HUES48 (cell line): ENCODE measurements at regions not wholly inside any gene's neighbourhood (a gene's known extent, or its start where the extent isn't known, plus 50 kb on each side); places are given as distances from the start of the nearest gene placed in this dataset.
A peak's percentile ranks its signal among the peaks of the same experiment; 100 is the strongest.
"Not testable (repeated sequence)": the region's sequence is repeated elsewhere in the genome, so short reads cannot be mapped to it uniquely, and the experiment has no call there.

Experiments
- H3K27ac ChIP-seq: one replicate; pipeline ENCODE4 v1.7.0; 2013; ENCODE audit warnings: low read depth, low read length, inconsistent platforms
- H3K27me3 ChIP-seq: 2 replicates; pipeline ENCODE4 v1.6.1; 2013; ENCODE audit warnings: mild to moderate bottlenecking, low read length; ENCODE audit not compliant: control insufficient read depth, insufficient read depth
- H3K36me3 ChIP-seq: 2 replicates; pipeline ENCODE4 v1.6.1; 2013; ENCODE audit warnings: low read length; ENCODE audit not compliant: control insufficient read depth, insufficient read depth
- H3K4me1 ChIP-seq: 2 replicates; pipeline ENCODE4 v1.6.1; 2013; ENCODE audit warnings: mild to moderate bottlenecking, low read length; ENCODE audit not compliant: control insufficient read depth, insufficient read depth
- H3K4me3 ChIP-seq: 2 replicates; pipeline ENCODE4 v1.5.1; 2013; ENCODE audit warnings: mild to moderate bottlenecking, low read depth, low read length
- H3K9ac ChIP-seq: 2 replicates; pipeline ENCODE4 v1.6.1; 2013; ENCODE audit warnings: mild to moderate bottlenecking, low read depth, low read length, moderate library complexity
- H3K9me3 ChIP-seq: 2 replicates; pipeline ENCODE4 v1.6.1; 2013; ENCODE audit warnings: low read length; ENCODE audit not compliant: control insufficient read depth, insufficient read depth

DNA sequence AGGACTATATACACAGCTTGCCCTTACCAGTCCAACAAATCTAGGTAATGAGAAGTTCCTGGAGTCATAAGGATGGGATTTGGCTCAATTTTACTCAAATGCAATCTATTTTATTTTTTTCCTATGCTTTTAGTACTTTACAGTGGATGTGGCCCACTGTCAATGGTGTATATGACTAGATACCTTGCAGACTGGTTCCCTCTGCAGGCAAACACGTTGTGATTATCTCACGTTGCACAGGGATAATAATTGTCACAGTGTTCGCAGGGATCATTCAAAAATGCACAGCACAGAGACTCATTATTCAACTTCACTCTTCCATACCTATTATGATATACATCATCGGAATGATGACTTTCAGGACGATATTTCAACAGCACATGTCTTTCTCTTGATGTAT, 359.7 kb downstream of the MBD2 start:
- Histone ChIP-seq H3K27me3 (no peaks in the 10 kb centered on the region), H3K27ac (no peak overlapping the region), H3K9ac (no peak overlapping the region)

DNA sequence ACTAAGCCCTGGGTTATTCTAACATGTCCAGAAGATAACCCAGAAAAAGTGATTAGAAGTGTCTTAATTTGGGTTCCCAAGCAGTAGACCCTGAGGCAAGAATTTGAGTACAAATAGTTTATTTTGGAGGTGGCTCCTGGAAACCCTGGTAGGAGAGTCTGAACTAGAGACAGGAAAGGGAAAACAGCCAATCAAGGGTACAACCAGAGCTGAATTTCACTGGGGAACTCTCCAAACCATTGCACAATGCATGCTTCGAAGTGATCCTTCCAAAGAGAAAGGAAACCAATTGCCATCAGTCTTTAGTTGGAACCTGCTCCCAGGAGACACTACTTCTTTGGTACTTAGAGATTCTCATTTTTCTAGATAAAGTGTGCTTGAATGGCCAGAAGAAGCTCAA, 361.5 kb downstream of the MBD2 start:
- H3K36me3 ChIP-seq = no peaks in the 10 kb centered on the region
- no peaks in the 10 kb centered on the region for H3K4me1 ChIP-seq
- no peak overlapping the region for H3K9ac ChIP-seq
- no peak overlapping the region for H3K27ac ChIP-seq
- no peak overlapping the region for H3K4me3 ChIP-seq
- no peaks in the 10 kb centered on the region for H3K27me3 ChIP-seq
- no peaks in the 10 kb centered on the region for H3K9me3 ChIP-seq

More for the DNA sequence above, 359.7 kb downstream of the MBD2 start:
- Histone ChIP-seq H3K4me1 (no peaks in the 10 kb centered on the region), H3K36me3 (no peaks in the 10 kb centered on the region), H3K9me3 (no peaks in the 10 kb centered on the region), H3K4me3 (no peak overlapping the region)

DNA sequence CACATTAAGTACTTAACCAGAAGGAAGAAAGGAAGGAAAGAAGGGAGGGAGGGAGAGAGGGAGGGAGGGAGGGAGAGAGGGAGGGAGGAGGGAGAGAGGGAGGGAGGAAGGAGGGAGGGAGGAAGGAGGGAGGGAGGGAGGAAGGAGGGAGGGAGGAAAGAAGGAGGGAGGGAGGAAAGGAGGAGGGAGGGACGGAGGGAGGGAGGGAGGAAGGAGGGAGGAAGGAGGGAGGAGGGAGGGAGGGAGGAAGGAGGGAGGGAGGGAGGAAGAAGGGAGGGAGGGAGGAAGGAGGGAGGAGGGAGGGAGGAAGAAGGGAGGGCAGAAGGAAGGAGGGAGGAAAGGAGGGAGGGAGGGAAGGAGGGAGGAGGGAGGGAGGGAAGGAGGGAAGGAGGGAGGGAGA, 363.3 kb downstream of the MBD2 start:
- no peak overlapping the region for H3K9ac ChIP-seq
- H3K9me3 ChIP-seq = no peaks in the 10 kb centered on the region
- H3K4me1 ChIP-seq = no peaks in the 10 kb centered on the region
- no peak overlapping the region for H3K4me3 ChIP-seq
- no peaks in the 10 kb centered on the region for H3K36me3 ChIP-seq
- H3K27ac ChIP-seq = no peak overlapping the region
- no peaks in the 10 kb centered on the region for H3K27me3 ChIP-seq

DNA sequence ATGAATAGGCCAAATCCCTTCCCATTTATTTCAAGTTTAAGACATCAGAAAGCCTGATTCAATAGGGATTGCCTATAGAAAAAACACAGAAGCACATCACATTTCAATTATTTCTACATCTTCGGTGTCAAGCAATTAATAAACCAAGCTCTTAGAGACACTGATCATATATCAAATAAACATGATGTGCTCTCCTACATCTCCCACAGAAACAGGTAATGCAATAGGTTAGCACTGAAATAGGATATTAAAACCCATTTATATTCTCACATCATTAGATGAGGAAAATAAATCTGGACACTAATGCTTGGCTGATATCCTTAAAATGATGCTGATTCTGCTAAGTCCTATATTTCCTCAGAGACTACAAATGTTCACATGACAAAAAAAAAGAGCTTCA, 364.7 kb downstream of the MBD2 start:
- Histone ChIP-seq H3K27me3 (no peaks in the 10 kb centered on the region), H3K36me3 (no peaks in the 10 kb centered on the region), H3K4me1 (no peaks in the 10 kb centered on the region), H3K4me3 (no peak overlapping the region), H3K9ac (no peak overlapping the region), H3K27ac (no peak overlapping the region), H3K9me3 (no peaks in the 10 kb centered on the region)

DNA sequence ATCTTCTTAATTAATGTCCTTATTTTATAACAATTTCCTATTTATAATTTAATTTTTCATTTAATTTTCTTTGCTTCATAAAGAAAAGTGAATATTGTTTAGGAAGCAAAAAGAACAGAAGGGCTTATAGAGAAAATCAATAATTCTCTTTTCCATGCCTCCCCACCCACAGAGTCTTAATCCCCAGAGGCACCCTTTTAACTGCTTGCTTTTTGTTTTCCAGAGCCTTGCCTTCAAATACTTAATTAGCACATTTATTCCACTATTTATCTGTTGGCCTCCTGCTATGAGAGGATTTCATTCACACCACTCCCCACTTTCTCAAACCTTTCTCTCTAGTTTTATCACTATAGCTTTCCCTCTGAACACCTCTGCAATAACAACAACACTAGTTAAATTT, 373.6 kb downstream of the MBD2 start:
- peaks cover 3% of the 10 kb centered on the region; the same call in 1 of the 2 replicates for H3K9me3 ChIP-seq
- no peaks in the 10 kb centered on the region for H3K27me3 ChIP-seq
- H3K4me3 ChIP-seq = peak overlapping the region; percentile 8; the same call in 1 of the 2 replicates
- no peak overlapping the region for H3K9ac ChIP-seq
- H3K4me1 ChIP-seq = peaks cover 24% of the 10 kb centered on the region
- no peaks in the 10 kb centered on the region for H3K36me3 ChIP-seq
- peak overlapping the region; percentile 69 for H3K27ac ChIP-seq

DNA sequence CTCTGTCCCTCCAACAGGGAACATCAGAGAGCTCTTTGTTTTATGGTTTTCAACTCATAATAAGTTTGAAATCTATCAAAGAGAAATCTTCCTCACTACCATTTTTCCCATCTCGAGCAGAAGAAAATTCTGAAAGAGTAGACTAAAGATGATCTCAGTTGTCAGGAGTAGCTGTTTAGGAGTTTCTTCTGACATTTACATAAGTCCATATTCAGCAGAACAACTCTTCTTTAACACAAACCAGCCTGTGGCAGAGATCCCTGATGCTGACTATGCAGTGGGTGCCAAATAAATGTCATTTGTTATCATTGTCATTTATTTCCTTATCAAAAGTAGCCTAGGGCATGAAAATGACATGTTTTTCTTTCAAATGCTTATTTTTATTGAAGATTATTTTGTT, 380.7 kb downstream of the MBD2 start:
- Histone ChIP-seq H3K9ac (no peak overlapping the region), H3K36me3 (no peaks in the 10 kb centered on the region), H3K4me1 (no peaks in the 10 kb centered on the region; the same call in 1 of the 2 replicates), H3K27ac (no peak overlapping the region), H3K27me3 (no peaks in the 10 kb centered on the region), H3K9me3 (peaks cover 3% of the 10 kb centered on the region; the same call in 1 of the 2 replicates), H3K4me3 (no peak overlapping the region)

DNA sequence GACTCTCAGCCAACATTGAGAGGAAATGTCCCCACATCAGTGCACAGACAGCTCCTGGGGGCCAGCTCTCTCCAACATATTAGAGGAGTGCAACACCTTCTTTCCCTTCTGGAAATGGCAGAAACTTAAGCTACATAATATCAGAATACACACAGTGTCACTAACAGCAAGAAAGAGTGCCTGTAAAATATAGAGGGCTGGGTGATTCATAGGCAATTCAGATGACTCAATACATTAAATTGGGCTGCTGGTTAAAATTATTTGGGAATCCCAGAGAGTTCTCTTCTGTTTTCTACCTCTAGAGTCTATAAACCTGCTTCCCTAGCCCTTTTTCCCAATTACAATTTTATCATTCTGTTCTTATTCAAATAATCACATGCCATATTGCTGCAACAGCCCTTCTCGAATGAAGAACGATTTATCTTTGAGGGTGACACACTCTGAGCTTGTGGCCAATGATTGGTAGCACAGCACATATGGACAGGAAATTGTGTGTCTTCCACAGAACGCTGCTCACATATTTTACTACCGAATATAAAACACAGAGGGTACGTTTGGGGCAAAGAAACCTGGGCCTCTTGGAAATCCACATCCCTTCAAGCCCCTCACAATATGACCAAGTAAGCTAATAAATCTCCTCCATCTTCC, 381.2 kb downstream of the MBD2 start:
- H3K36me3 ChIP-seq = no peaks in the 10 kb centered on the region
- no peak overlapping the region for H3K4me3 ChIP-seq
- no peaks in the 10 kb centered on the region for H3K9me3 ChIP-seq
- H3K27ac ChIP-seq = no peak overlapping the region
- no peaks in the 10 kb centered on the region for H3K27me3 ChIP-seq
- H3K9ac ChIP-seq = no peak overlapping the region
- no peaks in the 10 kb centered on the region for H3K4me1 ChIP-seq

DNA sequence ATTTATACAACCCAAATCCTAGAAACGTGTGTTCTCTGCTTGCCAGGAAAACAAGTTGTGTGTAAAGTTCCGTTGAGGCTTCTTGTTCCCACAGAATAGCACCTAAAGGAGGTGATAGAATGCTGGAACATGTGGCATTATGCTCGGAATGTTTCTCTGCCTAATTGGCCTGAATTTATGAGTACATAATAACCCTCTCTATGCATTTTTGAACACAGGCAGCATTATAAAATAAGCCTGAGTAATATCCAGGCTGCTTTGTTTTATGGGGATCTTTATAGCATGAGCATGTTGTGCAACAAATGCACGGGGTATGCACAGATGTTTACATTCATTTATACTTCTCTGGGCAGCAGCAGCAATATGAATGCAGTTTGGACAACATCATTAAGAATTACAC, 385.7 kb downstream of the MBD2 start:
- H3K9ac ChIP-seq = no peak overlapping the region
- no peak overlapping the region for H3K27ac ChIP-seq
- H3K4me1 ChIP-seq = no peaks in the 10 kb centered on the region
- peaks cover 24% of the 10 kb centered on the region for H3K9me3 ChIP-seq
- H3K36me3 ChIP-seq = no peaks in the 10 kb centered on the region
- no peaks in the 10 kb centered on the region for H3K27me3 ChIP-seq
- no peak overlapping the region for H3K4me3 ChIP-seq

DNA sequence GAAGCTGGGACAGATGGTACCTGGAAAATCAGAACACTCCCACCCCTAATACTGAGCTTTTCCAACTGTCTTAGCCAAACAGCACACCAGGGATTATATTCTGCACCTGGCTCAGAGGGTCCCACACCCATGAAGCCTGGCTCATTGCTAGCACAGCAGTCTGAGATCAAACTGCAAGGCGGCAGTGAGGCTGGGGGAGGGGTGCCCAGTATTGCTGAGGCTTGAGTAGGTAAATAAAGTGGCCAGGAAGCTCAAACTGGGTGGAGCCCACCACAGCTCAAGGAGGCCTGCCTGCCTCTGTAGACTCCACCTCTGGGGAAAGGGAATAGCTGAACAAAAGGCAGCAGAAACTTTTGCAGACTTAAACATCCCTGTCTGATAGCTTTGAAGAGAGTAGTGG, 403.3 kb downstream of the MBD2 start:
- not testable (repeated sequence) for H3K36me3 ChIP-seq, H3K4me1 ChIP-seq, H3K27ac ChIP-seq

DNA sequence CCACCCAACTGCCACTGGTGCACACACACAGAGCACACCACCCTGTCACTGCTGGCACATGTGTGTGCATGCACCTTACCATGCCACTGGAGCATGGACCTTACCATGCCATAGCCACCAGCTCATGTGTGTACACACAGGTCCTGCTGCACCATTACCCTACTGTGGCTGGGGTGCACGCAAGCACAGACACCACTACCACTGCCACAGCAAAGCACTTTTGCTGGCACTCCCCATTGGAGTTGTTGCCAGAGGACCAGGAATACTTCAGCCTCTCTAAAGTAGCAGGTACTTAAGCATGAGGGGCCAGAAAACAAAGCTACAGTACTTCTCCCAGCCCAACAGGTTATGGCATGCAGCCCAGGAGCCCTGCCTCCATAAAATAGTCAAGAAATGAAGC, 404.8 kb downstream of the MBD2 start:
- H3K27me3 ChIP-seq = no peaks in the 10 kb centered on the region
- H3K36me3 ChIP-seq = no peaks in the 10 kb centered on the region
- H3K9me3 ChIP-seq = no peaks in the 10 kb centered on the region
- H3K9ac ChIP-seq = no peak overlapping the region
- peaks cover 4% of the 10 kb centered on the region; the same call in 1 of the 2 replicates for H3K4me1 ChIP-seq
- no peak overlapping the region for H3K27ac ChIP-seq
- no peak overlapping the region for H3K4me3 ChIP-seq

More for the DNA sequence above, 403.3 kb downstream of the MBD2 start:
- not testable (repeated sequence) for H3K4me3 ChIP-seq, H3K27me3 ChIP-seq, H3K9me3 ChIP-seq, H3K9ac ChIP-seq

DNA sequence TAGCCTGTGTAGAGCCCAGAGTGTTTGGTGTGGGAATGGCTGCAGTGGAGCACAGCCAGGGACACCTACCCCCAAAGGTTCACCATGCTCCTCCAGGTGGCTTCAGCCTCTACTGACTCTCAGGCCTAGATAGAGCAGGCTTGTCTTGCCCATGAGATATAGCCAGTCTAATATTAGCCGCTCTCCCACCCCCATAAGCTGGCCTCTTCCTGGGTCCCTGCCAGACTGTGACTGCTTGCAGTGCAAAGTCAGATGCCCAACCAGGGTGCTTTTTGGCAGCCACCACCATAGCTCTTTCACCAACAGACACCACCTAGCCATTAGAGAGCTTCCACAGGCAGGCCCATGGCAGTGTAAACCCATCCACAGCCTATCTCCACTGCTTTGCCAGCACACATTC, 405.3 kb downstream of the MBD2 start:
- Histone ChIP-seq H3K36me3 (no peaks in the 10 kb centered on the region), H3K9ac (no peak overlapping the region), H3K27me3 (no peaks in the 10 kb centered on the region), H3K4me3 (no peak overlapping the region), H3K9me3 (no peaks in the 10 kb centered on the region), H3K27ac (no peak overlapping the region), H3K4me1 (peaks cover 4% of the 10 kb centered on the region; the same call in 1 of the 2 replicates)
